ENCODE measurements at regions not wholly inside any gene's neighbourhood (a gene's known extent, or its start where the extent isn't known, plus 50 kb on each side); places are given as distances from the start of the nearest gene placed in this dataset.

DNA sequence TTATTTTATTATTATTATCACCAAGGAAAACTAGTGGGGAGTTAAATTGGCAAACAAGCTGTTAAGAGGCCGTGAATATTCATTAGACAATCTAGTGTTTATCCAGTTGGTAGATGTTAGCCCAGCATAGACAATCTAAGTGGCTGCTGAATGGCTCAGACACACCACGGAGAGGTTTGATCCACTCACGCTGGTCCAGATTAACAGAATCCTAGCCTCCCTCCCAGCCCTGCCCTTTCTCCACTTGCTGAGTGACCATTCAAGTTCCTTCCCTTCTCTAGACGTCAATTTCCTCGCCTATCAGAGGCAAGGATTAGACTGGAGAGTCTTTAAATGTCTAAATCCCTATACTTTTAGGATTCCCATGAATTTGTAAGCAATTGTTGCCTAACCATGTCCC lies 80.1 kb downstream of the RRAGC start:
- no peak for TF ChIP-seq EZH2phosphoT487 (conservative IDR thresholded peaks at IDR 0.05; ENCODE audit: low read length)
- TF ChIP-seq, protein P1, sequence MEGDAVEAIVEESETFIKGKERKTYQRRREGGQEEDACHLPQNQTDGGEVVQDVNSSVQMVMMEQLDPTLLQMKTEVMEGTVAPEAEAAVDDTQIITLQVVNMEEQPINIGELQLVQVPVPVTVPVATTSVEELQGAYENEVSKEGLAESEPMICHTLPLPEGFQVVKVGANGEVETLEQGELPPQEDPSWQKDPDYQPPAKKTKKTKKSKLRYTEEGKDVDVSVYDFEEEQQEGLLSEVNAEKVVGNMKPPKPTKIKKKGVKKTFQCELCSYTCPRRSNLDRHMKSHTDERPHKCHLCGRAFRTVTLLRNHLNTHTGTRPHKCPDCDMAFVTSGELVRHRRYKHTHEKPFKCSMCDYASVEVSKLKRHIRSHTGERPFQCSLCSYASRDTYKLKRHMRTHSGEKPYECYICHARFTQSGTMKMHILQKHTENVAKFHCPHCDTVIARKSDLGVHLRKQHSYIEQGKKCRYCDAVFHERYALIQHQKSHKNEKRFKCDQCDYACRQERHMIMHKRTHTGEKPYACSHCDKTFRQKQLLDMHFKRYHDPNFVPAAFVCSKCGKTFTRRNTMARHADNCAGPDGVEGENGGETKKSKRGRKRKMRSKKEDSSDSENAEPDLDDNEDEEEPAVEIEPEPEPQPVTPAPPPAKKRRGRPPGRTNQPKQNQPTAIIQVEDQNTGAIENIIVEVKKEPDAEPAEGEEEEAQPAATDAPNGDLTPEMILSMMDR (IDR thresholded peaks at IDR 0.05; ENCODE audit: insufficient read depth, low read length, poor library complexity, severe bottlenecking) = no peak
